Suprapubic skin (tissue), 3 donors: ENCODE measurements at regions not wholly inside any gene's neighbourhood (a gene's known extent, or its start where the extent isn't known, plus 50 kb on each side); places are given as distances from the start of the nearest gene placed in this dataset.

ENCODE experiments used
- CTCF ChIP-seq, 2 donors: fragments of 200-600 bp in 1 of 2; fragments of 450-650 bp in 1 of 2; sonication (generic) in 1 of 2; IDR thresholded peaks; one replicate each; pipeline ENCODE4 v1.5.1; 2016 to 2019; ENCODE audit warnings: antibody characterized with exemption in 2 of 2, mild to moderate bottlenecking in 1 of 2, moderate library complexity in 1 of 2
- EP300 ChIP-seq: sonication (generic); formaldehyde crosslinking; IDR thresholded peaks from one replicate; pipeline ENCODE4 v1.6.1; 2017; ENCODE audit warnings: antibody characterized with exemption
- POLR2A ChIP-seq, 2 donors: fragments of 450-650 bp; IDR thresholded peaks; one replicate each; pipeline ENCODE4 v1.6.1; 2017; ENCODE audit warnings: antibody characterized with exemption in 2 of 2, mild to moderate bottlenecking in 2 of 2, moderate library complexity in 2 of 2

GRCh38 chr2:220748875-220749479 is 823.1 kb downstream of the EPHA4 start:
- TF ChIP-seq CTCF (IDR thresholded peaks at IDR 0.05) (no peak), POLR2A (IDR thresholded peaks at IDR 0.05) (no peak), EP300 (no peak)
